IMR-90 (cell line): ENCODE measurements at regions not wholly inside any gene's neighbourhood (a gene's known extent, or its start where the extent isn't known, plus 50 kb on each side); places are given as distances from the start of the nearest gene placed in this dataset.

Source experiments
- ATAC-seq: fragments of 200-7000 bp; cut with Tn5 transposase; 2 replicates; pipeline ENCODE4 v1.9.1; 2020; ENCODE audit warnings: low read depth, mild to moderate bottlenecking, moderate library complexity
- BruUV-seq: library from RNA; stranded (reverse); fragments of 400-500 nt; replicated peaks from 2 replicates; lab custom pipeline; 2021; lab: Mats Ljungman, UMichigan
- CTCF ChIA-PET: fragments of 300-600 bp; formaldehyde crosslinking; extraction: SDS; loops from one replicate; lab custom pipeline; 2021; ENCODE audit warnings: antibody characterized with exemption; lab: Yijun Ruan, JAX
- POLR2A ChIA-PET: fragments of 300-600 bp; sonication (Branson Sonifier 250); formaldehyde crosslinking; loops from one replicate; lab custom pipeline; 2022; ENCODE audit warnings: antibody characterized with exemption; ENCODE audit not compliant: unreplicated experiment; lab: Charles Lee
- DNase-seq: peaks from one replicate; pipeline ENCODE4 v3.0.0; 2013
- H2AFZ ChIP-seq: replicated peaks from 2 replicates; pipeline ENCODE3; 2013; ENCODE audit warnings: low read length, mild to moderate bottlenecking; ENCODE audit not compliant: poor library complexity
- H2AK5ac ChIP-seq: 2 replicates; pipeline ENCODE4 v1.6.1; 2013; ENCODE audit warnings: low read depth, low read length, inconsistent platforms
- H2AK9ac ChIP-seq: replicated peaks from 2 replicates; pipeline ENCODE3; 2013; ENCODE audit warnings: mild to moderate bottlenecking, low read depth, low read length, moderate library complexity; ENCODE audit not compliant: poor library complexity
- H2BK120ac ChIP-seq: 2 replicates; pipeline ENCODE4 v1.6.1; 2013; ENCODE audit warnings: low read depth, low read length, inconsistent platforms
- H2BK15ac ChIP-seq: 3 replicates; pipeline ENCODE4 v1.6.1; 2013; ENCODE audit warnings: low read depth, low read length, inconsistent platforms
- H2BK20ac ChIP-seq: 2 replicates; pipeline ENCODE4 v1.6.1; 2013; ENCODE audit warnings: low read depth, mild to moderate bottlenecking, inconsistent platforms, low read length, moderate library complexity
- H2BK5ac ChIP-seq: 2 replicates; pipeline ENCODE4 v1.6.1; 2013; ENCODE audit warnings: mild to moderate bottlenecking, low read depth, low read length, inconsistent platforms; ENCODE audit not compliant: poor library complexity, severe bottlenecking
- H3K14ac ChIP-seq: replicated peaks from 2 replicates; pipeline ENCODE4 v1.6.1; 2013; ENCODE audit warnings: low read depth, low read length, inconsistent platforms
- H3K18ac ChIP-seq: 2 replicates; pipeline ENCODE4 v1.6.1; 2013; ENCODE audit warnings: low read depth, low read length, control low read depth
- H3K23ac ChIP-seq: 2 replicates; pipeline ENCODE4 v1.6.1; 2013; ENCODE audit warnings: low read depth, low read length, inconsistent platforms
- H3K27ac ChIP-seq: 2 replicates; pipeline ENCODE4 v1.5.1; 2013; ENCODE audit warnings: mild to moderate bottlenecking, control low read depth, low read length; ENCODE audit not compliant: insufficient read depth
- H3K27me3 ChIP-seq: 2 replicates; pipeline ENCODE4 v1.6.1; 2013; ENCODE audit warnings: low read length; ENCODE audit not compliant: control insufficient read depth, insufficient read depth
- H3K36me3 ChIP-seq: 2 replicates; pipeline ENCODE4 v1.6.1; 2013; ENCODE audit warnings: low read length, mixed read lengths; ENCODE audit not compliant: control insufficient read depth, insufficient read depth
- H3K4ac ChIP-seq: 2 replicates; pipeline ENCODE4 v1.6.1; 2013; ENCODE audit warnings: low read depth, low read length, inconsistent platforms
- H3K4me1 ChIP-seq: 2 replicates; pipeline ENCODE4 v1.6.1; 2013; ENCODE audit warnings: low read length, mixed read lengths; ENCODE audit not compliant: control insufficient read depth, insufficient read depth
- H3K4me2 ChIP-seq: 2 replicates; pipeline ENCODE4 v1.6.1; 2013; ENCODE audit warnings: low read depth, mild to moderate bottlenecking, control low read depth, low read length, moderate library complexity
- H3K4me3 ChIP-seq: 2 replicates; pipeline ENCODE4 v1.5.1; 2013; ENCODE audit warnings: low read depth, mild to moderate bottlenecking, control low read depth, low read length, moderate library complexity; ENCODE audit not compliant: insufficient read depth
- H3K56ac ChIP-seq: 2 replicates; pipeline ENCODE4 v1.6.1; 2013; ENCODE audit warnings: low read length, inconsistent platforms; ENCODE audit not compliant: insufficient read depth; ENCODE audit errors: extremely low read depth
- H3K79me1 ChIP-seq, 2 experiments: 2 replicates each; pipeline ENCODE4 v1.6.1; 2013; ENCODE audit warnings: low read length in 2 of 2, inconsistent platforms in 1 of 2, low read depth in 1 of 2
- H3K9ac ChIP-seq: 2 replicates; pipeline ENCODE4 v1.6.1; 2013; ENCODE audit warnings: low read depth, low read length, control low read depth
- H3K9me1 ChIP-seq: 2 replicates; pipeline ENCODE4 v1.6.1; 2013; ENCODE audit warnings: low read length, inconsistent platforms; ENCODE audit not compliant: insufficient read depth
- H3K9me3 ChIP-seq: 2 replicates; pipeline ENCODE4 v1.6.1; 2013; ENCODE audit warnings: low read length; ENCODE audit not compliant: control insufficient read depth, insufficient read depth
- H4K20me1 ChIP-seq: 2 replicates; pipeline ENCODE4 v1.6.1; 2013; ENCODE audit warnings: low read length, inconsistent platforms; ENCODE audit not compliant: insufficient read depth
- H4K5ac ChIP-seq: 2 replicates; pipeline ENCODE4 v1.6.1; 2013; ENCODE audit warnings: mild to moderate bottlenecking, low read depth, low read length, control low read depth
- H4K8ac ChIP-seq, 2 experiments: 2 replicates each; pipeline ENCODE4 v1.6.1; 2013; ENCODE audit warnings: low read depth in 2 of 2, low read length in 2 of 2, control low read depth in 1 of 2, inconsistent platforms in 1 of 2
- H4K91ac ChIP-seq: 2 replicates; pipeline ENCODE4 v1.6.1; 2013; ENCODE audit warnings: low read depth, low read length, inconsistent platforms; ENCODE audit not compliant: insufficient read depth
- BHLHE40 ChIP-seq: fragments of 150-350 bp; IDR thresholded peaks from 2 replicates; pipeline ENCODE4 v1.6.1; 2016; ENCODE audit warnings: mild to moderate bottlenecking, low read depth, low read length
- CHD1 ChIP-seq: IDR thresholded peaks from 2 replicates; pipeline ENCODE4 v1.6.1; 2012; ENCODE audit warnings: low read depth, low read length, improper control_type of control experiment
- MAFK ChIP-seq: IDR thresholded peaks from 2 replicates; pipeline ENCODE4 v1.6.1; 2012; ENCODE audit warnings: low read depth, low read length, improper control_type of control experiment
- MAZ ChIP-seq: IDR thresholded peaks from 2 replicates; pipeline ENCODE4 v1.6.1; 2012; ENCODE audit warnings: low read depth, mild to moderate bottlenecking, low read length, improper control_type of control experiment, moderate library complexity, borderline replicate concordance
- NFE2L2 ChIP-seq: fragments of 150-350 bp; IDR thresholded peaks from 2 replicates; pipeline ENCODE4 v1.6.1; 2016; ENCODE audit warnings: low read depth, mild to moderate bottlenecking, low read length
- POLR2A ChIP-seq: IDR thresholded peaks from 2 replicates; pipeline ENCODE4 v1.6.1; 2012; ENCODE audit warnings: mild to moderate bottlenecking, low read depth, low read length
- RCOR1 ChIP-seq: IDR thresholded peaks from 2 replicates; pipeline ENCODE4 v1.6.1; 2012; ENCODE audit warnings: mild to moderate bottlenecking, low read length, improper control_type of control experiment; ENCODE audit not compliant: insufficient replicate concordance
- RFX5 ChIP-seq: IDR thresholded peaks from 2 replicates; pipeline ENCODE4 v1.8.0; 2012; ENCODE audit warnings: low read depth, mild to moderate bottlenecking, low read length, moderate library complexity
- SMC3 ChIP-seq: fragments of 150-350 bp; IDR thresholded peaks from 2 replicates; pipeline ENCODE4 v1.6.1; 2016; ENCODE audit warnings: low read depth, mild to moderate bottlenecking, antibody characterized with exemption, low read length, moderate library complexity
- WGBS, 2 experiments: methylation state at CpG; one replicate each; pipeline versions ENCODE4 v1.1.5 to v1.1.7; 2013; ENCODE audit warnings: missing lambda C conversion rate in 2 of 2; ENCODE audit not compliant: insufficient read length in 1 of 2; ENCODE audit errors: extremely low coverage in 2 of 2; 5-methylcytosine and 5-hydroxymethylcytosine counted together
- dilution Hi-C: fragments of 300-500 bp; cut with HindIII; formaldehyde crosslinking; loops from one replicate; pipeline ENCODE4 v1.14.3; 2018; ENCODE audit warnings: low sequenced_read_pairs; ENCODE audit not compliant: unreplicated experiment
- in situ Hi-C: fragments of 300-500 bp; cut with MboI; formaldehyde crosslinking; loops from 3 replicates; pipeline ENCODE4 v1.14.3; 2019; ENCODE audit warnings: low sequenced_read_pairs, inconsistent platforms, mixed read lengths
- intact Hi-C: fragments of 100-400 bp; cut with micrococcal nuclease; formaldehyde crosslinking; loops from 2 replicates; pipeline ENCODE4 v1.10.0; 2022

DNA sequence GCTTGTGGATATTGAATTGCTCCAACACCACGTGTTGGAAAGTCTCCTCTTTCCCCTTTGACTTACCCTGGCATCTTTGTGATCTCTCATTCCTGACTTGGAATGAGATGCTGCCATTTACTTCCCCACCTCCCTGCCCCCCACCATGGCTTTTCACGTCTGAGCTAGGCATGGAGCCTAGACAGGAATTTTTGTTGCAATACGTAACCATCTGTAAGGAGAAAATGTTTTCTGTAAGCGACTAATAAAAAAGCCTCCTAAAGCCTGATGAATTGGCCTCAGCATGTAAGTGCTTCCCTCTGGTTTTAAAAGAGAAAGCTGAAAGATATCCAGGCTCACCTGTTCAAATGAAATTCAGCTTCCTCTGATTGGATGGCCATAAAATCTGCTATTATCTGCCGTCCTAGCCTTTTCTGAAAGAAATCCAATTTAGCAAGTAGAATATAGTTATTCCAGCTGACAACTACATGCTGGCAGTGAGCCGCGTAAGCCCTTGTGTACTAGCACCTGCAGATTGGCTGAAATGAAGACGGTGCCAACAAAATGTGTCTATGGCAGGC is 200.1 kb downstream of the NSG2 start:
- no peak overlapping the region for H3K4ac ChIP-seq
- H4K8ac ChIP-seq = no peak overlapping the region
- DNase-seq (no peak), ATAC-seq (no peak)
- no peak overlapping the region for H3K56ac ChIP-seq
- no peak overlapping the region for H3K4me3 ChIP-seq
- WGBS, 2 experiments = 40% methylated on average over 2 of the region's 8 CpGs; no CpG with 5 or more reads in 1 of the 2 experiments
- H2BK15ac ChIP-seq = no peak overlapping the region
- CTCF ChIA-PET = no interaction called here
- no peak overlapping the region for H3K9ac ChIP-seq
- H2AFZ ChIP-seq = no peak overlapping the region
- no peaks in the 10 kb centered on the region for H3K9me1 ChIP-seq
- H3K79me1 ChIP-seq = no peaks in the 10 kb centered on the region
- no peak overlapping the region for H2BK20ac ChIP-seq
- BruUV-seq = no TSS peak
- no peak overlapping the region for H2BK120ac ChIP-seq
- H3K23ac ChIP-seq = no peak overlapping the region
- no peak overlapping the region for H2AK5ac ChIP-seq
- no peak overlapping the region for H3K14ac ChIP-seq
- H3K4me2 ChIP-seq = no peak overlapping the region
- H3K27ac ChIP-seq = no peak overlapping the region
- in situ Hi-C loops (no loop called here), intact Hi-C loops (no loop called here), dilution Hi-C loops (no loop called here)
- POLR2A ChIA-PET = no interaction called here
- no peak overlapping the region for H2BK5ac ChIP-seq
- H3K9me3 ChIP-seq = peaks cover 5% of the 10 kb centered on the region; the same call in 1 of the 2 replicates
- TF ChIP-seq POLR2A = no peak
- TF ChIP-seq MAFK = no peak
- no peak for TF ChIP-seq MAZ
- no peak for TF ChIP-seq CHD1
- TF ChIP-seq RFX5 = no peak
- no peak for TF ChIP-seq NFE2L2
- TF ChIP-seq RCOR1 = no peak
- TF ChIP-seq SMC3 = no peak
- no peak for TF ChIP-seq BHLHE40
- H4K20me1 ChIP-seq = no peaks in the 10 kb centered on the region
- no peaks in the 10 kb centered on the region for H3K4me1 ChIP-seq
- H3K27me3 ChIP-seq = no peaks in the 10 kb centered on the region
- H4K5ac ChIP-seq = no peak overlapping the region
- no peaks in the 10 kb centered on the region for H3K36me3 ChIP-seq
- H3K18ac ChIP-seq = no peak overlapping the region
- H2AK9ac ChIP-seq = no peak overlapping the region
- H4K91ac ChIP-seq = no peak overlapping the region
